ENCODE measurements at regions not wholly inside any gene's neighbourhood (a gene's known extent, or its start where the extent isn't known, plus 50 kb on each side); places are given as distances from the start of the nearest gene placed in this dataset.

GRCh38 chr12:4030929-4031702, 157.9 kb upstream of the PARP11 start (continued):
- TF ChIP-seq ZNF280D (tag by site-specific recombination; IDR thresholded peaks at IDR 0.05) (no peak), ZSCAN5A (tag by site-specific recombination; IDR thresholded peaks at IDR 0.05) (peak; percentile 35; the same call in 1 of the 2 replicates), ZNF362 (tag by site-specific recombination; IDR thresholded peaks at IDR 0.05) (peak; percentile 90), ZNF354C (tag by site-specific recombination; IDR thresholded peaks at IDR 0.05; ENCODE audit: borderline replicate concordance, low read depth) (no peak), IKZF3 (tag by site-specific recombination; IDR thresholded peaks at IDR 0.05) (peak; percentile 78), GLIS2 (tag by site-specific recombination; IDR thresholded peaks at IDR 0.05) (peak; percentile 77), ZNF155 (tag by site-specific recombination; IDR thresholded peaks at IDR 0.05) (no peak), ZNF544 (tag by site-specific recombination; IDR thresholded peaks at IDR 0.05) (no peak), ZNF777 (tag by site-specific recombination; IDR thresholded peaks at IDR 0.05; ENCODE audit: borderline replicate concordance) (0 out of 2 replicates have a peak, but pooled peaks have one; percentile 57), ZBTB49 (tag by site-specific recombination; IDR thresholded peaks at IDR 0.05; ENCODE audit: low read depth) (no peak), ZBTB10 (tag by site-specific recombination; IDR thresholded peaks at IDR 0.05) (no peak), ZNF660 (tag by site-specific recombination; IDR thresholded peaks at IDR 0.05) (peak; percentile 65; the same call in 1 of the 2 replicates), PRDM10 (tag by site-specific recombination; IDR thresholded peaks at IDR 0.05) (peak; percentile 86), PRDM2 (tag by site-specific recombination; IDR thresholded peaks at IDR 0.05; ENCODE audit: borderline replicate concordance) (no peak), ZNF324 (tag by site-specific recombination; IDR thresholded peaks at IDR 0.05) (no peak), ZFP3 (tag by site-specific recombination; IDR thresholded peaks at IDR 0.05; ENCODE audit: low read depth) (no peak)
